ENCODE measurements at regions not wholly inside any gene's neighbourhood (a gene's known extent, or its start where the extent isn't known, plus 50 kb on each side); places are given as distances from the start of the nearest gene placed in this dataset.

GRCh38 chr11:20259506-20259905, 99.2 kb upstream of the DBX1 start:
- no peak overlapping the region for H3K27ac ChIP-seq (ENCODE audit: low read depth)
- no peaks in the 10 kb centered on the region for H3K4me1 Mint-ChIP-seq
- no peaks in the 10 kb centered on the region for H3K36me3 Mint-ChIP-seq (ENCODE audit: low read depth)
- no peak overlapping the region for H3K27ac Mint-ChIP-seq
- no peaks in the 10 kb centered on the region for H3F3A ChIP-seq (replicated peaks; ENCODE audit: low read depth)
- no peaks in the 10 kb centered on the region for H3K9me3 Mint-ChIP-seq
- no peak for ATAC-seq
- no peak overlapping the region for H3K4me3 Mint-ChIP-seq
- H3K4me2 ChIP-seq: no peak overlapping the region
- H4K20me1 ChIP-seq (replicated peaks; ENCODE audit: insufficient read depth): no peaks in the 10 kb centered on the region
- no peaks in the 10 kb centered on the region for H3K79me2 ChIP-seq (replicated peaks; ENCODE audit: insufficient read depth)
- DNase-seq (ENCODE audit: low spot score): no peak
- H3K4me1 ChIP-seq (ENCODE audit: insufficient read depth): no peaks in the 10 kb centered on the region
- TF ChIP-seq NANOG (IDR thresholded peaks at IDR 0.05; ENCODE audit: borderline replicate concordance) (no peak), ZNF114 (CRISPR knock-in tag; IDR thresholded peaks at IDR 0.05) (no peak), CREB1 (CRISPR knock-in tag; IDR thresholded peaks at IDR 0.05; ENCODE audit: low read depth) (no peak)
- H3K27me3 Mint-ChIP-seq (ENCODE audit: insufficient read depth, low read depth, poor library complexity): peaks cover 2% of the 10 kb centered on the region
- 0 out of 2 replicates have a peak, but pooled peaks cover 2% of the 10 kb centered on the region for H3K27me3 ChIP-seq (ENCODE audit: insufficient read depth)
- H3K36me3 ChIP-seq (ENCODE audit: insufficient read depth): no peaks in the 10 kb centered on the region
- no peaks in the 10 kb centered on the region for H3K9me2 ChIP-seq (ENCODE audit: insufficient read depth)
- no peak overlapping the region for H2AFZ ChIP-seq
- no peak overlapping the region for H3K4me3 ChIP-seq

DNA sequence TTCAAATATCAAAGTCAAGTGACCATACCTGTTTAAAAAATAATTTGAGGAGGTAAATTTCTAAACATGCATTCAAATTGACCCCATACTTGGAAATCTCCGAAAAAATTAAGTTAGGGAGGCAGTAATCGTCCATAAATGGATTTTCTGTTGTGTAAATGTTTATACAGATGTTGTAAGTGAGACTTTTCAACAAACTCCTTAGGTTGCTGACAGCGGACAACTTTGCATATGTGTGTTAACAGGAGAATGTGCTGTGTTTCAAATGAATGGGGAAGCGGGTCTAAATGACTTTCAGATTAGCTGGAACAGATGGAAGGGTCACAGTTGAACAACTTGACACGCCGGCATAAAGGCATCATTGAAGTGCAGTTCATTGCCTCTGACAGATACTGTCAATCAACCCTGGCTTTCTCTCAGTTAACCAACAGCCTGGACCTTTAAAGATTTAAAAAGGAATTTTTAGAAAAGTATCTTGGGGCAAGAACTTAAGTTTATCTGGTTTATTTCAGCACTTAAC, 98.2 kb upstream of the DBX1 start:
- Histone ChIP-seq H3K27ac (ENCODE audit: low read depth) (no peak overlapping the region), H3K4me1 (ENCODE audit: insufficient read depth) (no peaks in the 10 kb centered on the region), H4K20me1 (replicated peaks; ENCODE audit: insufficient read depth) (no peaks in the 10 kb centered on the region), H3K4me2 (no peak overlapping the region), H3K79me2 (replicated peaks; ENCODE audit: insufficient read depth) (no peaks in the 10 kb centered on the region), H3K4me3 (no peak overlapping the region), H3K27me3 (ENCODE audit: insufficient read depth) (0 out of 2 replicates have a peak, but pooled peaks cover 2% of the 10 kb centered on the region), H3K9me2 (ENCODE audit: insufficient read depth) (no peaks in the 10 kb centered on the region), H3K36me3 (ENCODE audit: insufficient read depth) (no peaks in the 10 kb centered on the region), H3F3A (replicated peaks; ENCODE audit: low read depth) (no peaks in the 10 kb centered on the region), H2AFZ (no peak overlapping the region)
- H3K36me3 Mint-ChIP-seq (ENCODE audit: low read depth): no peaks in the 10 kb centered on the region
- no peaks in the 10 kb centered on the region for H3K4me1 Mint-ChIP-seq
- H3K27me3 Mint-ChIP-seq (ENCODE audit: insufficient read depth, low read depth, poor library complexity): peaks cover under 1% of the 10 kb centered on the region
- no peak overlapping the region for H3K27ac Mint-ChIP-seq
- ATAC-seq (no peak), DNase-seq (ENCODE audit: low spot score) (no peak)
- no peak overlapping the region for H3K4me3 Mint-ChIP-seq
- H3K9me3 Mint-ChIP-seq: no peaks in the 10 kb centered on the region
- TF ChIP-seq, protein P1, sequence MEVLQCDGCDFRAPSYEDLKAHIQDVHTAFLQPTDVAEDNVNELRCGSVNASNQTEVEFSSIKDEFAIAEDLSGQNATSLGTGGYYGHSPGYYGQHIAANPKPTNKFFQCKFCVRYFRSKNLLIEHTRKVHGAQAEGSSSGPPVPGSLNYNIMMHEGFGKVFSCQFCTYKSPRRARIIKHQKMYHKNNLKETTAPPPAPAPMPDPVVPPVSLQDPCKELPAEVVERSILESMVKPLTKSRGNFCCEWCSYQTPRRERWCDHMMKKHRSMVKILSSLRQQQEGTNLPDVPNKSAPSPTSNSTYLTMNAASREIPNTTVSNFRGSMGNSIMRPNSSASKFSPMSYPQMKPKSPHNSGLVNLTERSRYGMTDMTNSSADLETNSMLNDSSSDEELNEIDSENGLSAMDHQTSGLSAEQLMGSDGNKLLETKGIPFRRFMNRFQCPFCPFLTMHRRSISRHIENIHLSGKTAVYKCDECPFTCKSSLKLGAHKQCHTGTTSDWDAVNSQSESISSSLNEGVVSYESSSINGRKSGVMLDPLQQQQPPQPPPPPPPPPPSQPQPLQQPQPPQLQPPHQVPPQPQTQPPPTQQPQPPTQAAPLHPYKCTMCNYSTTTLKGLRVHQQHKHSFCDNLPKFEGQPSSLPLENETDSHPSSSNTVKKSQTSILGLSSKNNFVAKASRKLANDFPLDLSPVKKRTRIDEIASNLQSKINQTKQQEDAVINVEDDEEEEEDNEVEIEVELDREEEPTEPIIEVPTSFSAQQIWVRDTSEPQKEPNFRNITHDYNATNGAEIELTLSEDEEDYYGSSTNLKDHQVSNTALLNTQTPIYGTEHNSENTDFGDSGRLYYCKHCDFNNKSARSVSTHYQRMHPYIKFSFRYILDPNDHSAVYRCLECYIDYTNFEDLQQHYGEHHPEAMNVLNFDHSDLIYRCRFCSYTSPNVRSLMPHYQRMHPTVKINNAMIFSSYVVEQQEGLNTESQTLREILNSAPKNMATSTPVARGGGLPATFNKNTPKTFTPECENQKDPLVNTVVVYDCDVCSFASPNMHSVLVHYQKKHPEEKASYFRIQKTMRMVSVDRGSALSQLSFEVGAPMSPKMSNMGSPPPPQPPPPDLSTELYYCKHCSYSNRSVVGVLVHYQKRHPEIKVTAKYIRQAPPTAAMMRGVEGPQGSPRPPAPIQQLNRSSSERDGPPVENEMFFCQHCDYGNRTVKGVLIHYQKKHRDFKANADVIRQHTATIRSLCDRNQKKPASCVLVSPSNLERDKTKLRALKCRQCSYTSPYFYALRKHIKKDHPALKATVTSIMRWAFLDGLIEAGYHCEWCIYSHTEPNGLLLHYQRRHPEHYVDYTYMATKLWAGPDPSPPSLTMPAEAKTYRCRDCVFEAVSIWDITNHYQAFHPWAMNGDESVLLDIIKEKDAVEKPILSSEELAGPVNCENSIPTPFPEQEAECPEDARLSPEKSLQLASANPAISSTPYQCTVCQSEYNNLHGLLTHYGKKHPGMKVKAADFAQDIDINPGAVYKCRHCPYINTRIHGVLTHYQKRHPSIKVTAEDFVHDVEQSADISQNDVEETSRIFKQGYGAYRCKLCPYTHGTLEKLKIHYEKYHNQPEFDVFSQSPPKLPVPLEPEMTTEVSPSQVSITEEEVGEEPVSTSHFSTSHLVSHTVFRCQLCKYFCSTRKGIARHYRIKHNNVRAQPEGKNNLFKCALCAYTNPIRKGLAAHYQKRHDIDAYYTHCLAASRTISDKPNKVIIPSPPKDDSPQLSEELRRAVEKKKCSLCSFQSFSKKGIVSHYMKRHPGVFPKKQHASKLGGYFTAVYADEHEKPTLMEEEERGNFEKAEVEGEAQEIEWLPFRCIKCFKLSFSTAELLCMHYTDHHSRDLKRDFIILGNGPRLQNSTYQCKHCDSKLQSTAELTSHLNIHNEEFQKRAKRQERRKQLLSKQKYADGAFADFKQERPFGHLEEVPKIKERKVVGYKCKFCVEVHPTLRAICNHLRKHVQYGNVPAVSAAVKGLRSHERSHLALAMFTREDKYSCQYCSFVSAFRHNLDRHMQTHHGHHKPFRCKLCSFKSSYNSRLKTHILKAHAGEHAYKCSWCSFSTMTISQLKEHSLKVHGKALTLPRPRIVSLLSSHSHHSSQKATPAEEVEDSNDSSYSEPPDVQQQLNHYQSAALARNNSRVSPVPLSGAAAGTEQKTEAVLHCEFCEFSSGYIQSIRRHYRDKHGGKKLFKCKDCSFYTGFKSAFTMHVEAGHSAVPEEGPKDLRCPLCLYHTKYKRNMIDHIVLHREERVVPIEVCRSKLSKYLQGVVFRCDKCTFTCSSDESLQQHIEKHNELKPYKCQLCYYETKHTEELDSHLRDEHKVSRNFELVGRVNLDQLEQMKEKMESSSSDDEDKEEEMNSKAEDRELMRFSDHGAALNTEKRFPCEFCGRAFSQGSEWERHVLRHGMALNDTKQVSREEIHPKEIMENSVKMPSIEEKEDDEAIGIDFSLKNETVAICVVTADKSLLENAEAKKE (CRISPR knock-in tag; IDR thresholded peaks at IDR 0.05): no peak
- TF ChIP-seq NANOG (IDR thresholded peaks at IDR 0.05; ENCODE audit: borderline replicate concordance): no peak
- no peak for TF ChIP-seq ETS1 (IDR thresholded peaks at IDR 0.05)
- TF ChIP-seq, protein P2, sequence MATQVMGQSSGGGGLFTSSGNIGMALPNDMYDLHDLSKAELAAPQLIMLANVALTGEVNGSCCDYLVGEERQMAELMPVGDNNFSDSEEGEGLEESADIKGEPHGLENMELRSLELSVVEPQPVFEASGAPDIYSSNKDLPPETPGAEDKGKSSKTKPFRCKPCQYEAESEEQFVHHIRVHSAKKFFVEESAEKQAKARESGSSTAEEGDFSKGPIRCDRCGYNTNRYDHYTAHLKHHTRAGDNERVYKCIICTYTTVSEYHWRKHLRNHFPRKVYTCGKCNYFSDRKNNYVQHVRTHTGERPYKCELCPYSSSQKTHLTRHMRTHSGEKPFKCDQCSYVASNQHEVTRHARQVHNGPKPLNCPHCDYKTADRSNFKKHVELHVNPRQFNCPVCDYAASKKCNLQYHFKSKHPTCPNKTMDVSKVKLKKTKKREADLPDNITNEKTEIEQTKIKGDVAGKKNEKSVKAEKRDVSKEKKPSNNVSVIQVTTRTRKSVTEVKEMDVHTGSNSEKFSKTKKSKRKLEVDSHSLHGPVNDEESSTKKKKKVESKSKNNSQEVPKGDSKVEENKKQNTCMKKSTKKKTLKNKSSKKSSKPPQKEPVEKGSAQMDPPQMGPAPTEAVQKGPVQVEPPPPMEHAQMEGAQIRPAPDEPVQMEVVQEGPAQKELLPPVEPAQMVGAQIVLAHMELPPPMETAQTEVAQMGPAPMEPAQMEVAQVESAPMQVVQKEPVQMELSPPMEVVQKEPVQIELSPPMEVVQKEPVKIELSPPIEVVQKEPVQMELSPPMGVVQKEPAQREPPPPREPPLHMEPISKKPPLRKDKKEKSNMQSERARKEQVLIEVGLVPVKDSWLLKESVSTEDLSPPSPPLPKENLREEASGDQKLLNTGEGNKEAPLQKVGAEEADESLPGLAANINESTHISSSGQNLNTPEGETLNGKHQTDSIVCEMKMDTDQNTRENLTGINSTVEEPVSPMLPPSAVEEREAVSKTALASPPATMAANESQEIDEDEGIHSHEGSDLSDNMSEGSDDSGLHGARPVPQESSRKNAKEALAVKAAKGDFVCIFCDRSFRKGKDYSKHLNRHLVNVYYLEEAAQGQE (IDR thresholded peaks at IDR 0.05; ENCODE audit: unreplicated experiment): no peak
- no peak for TF ChIP-seq STAT1 (IDR thresholded peaks at IDR 0.05; ENCODE audit: unreplicated experiment)
- no peak for TF ChIP-seq ZNF331 (CRISPR knock-in tag; IDR thresholded peaks at IDR 0.05; ENCODE audit: low read depth)
- no peak for TF ChIP-seq ZNF114 (CRISPR knock-in tag; IDR thresholded peaks at IDR 0.05)
- no peak for TF ChIP-seq CREB1 (CRISPR knock-in tag; IDR thresholded peaks at IDR 0.05; ENCODE audit: low read depth)
- TF ChIP-seq, protein P3, sequence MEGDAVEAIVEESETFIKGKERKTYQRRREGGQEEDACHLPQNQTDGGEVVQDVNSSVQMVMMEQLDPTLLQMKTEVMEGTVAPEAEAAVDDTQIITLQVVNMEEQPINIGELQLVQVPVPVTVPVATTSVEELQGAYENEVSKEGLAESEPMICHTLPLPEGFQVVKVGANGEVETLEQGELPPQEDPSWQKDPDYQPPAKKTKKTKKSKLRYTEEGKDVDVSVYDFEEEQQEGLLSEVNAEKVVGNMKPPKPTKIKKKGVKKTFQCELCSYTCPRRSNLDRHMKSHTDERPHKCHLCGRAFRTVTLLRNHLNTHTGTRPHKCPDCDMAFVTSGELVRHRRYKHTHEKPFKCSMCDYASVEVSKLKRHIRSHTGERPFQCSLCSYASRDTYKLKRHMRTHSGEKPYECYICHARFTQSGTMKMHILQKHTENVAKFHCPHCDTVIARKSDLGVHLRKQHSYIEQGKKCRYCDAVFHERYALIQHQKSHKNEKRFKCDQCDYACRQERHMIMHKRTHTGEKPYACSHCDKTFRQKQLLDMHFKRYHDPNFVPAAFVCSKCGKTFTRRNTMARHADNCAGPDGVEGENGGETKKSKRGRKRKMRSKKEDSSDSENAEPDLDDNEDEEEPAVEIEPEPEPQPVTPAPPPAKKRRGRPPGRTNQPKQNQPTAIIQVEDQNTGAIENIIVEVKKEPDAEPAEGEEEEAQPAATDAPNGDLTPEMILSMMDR (conservative IDR thresholded peaks at IDR 0.05; ENCODE audit: low read depth in 2 of 2): no peak

Measured in GM23338 (cell line).